Sigmoid colon (tissue), 6 donors: ENCODE measurements at regions not wholly inside any gene's neighbourhood (a gene's known extent, or its start where the extent isn't known, plus 50 kb on each side); places are given as distances from the start of the nearest gene placed in this dataset.
"Not testable (repeated sequence)": the region's sequence is repeated elsewhere in the genome, so short reads cannot be mapped to it uniquely, and the experiment has no call there.

Experiments used
- DNase-seq: peaks from one replicate; pipeline ENCODE4 v3.0.0-alpha.2; 2019
- H3K27ac ChIP-seq, 4 donors: fragments of 200-600 bp; sonication (generic); one replicate each; pipeline ENCODE4 v1.5.1; 2016 to 2019; ENCODE audit warnings: mild to moderate bottlenecking in 1 of 4
- H3K27me3 ChIP-seq, 3 donors: fragments of 200-600 bp; sonication (generic); one replicate each; pipeline ENCODE4 v1.5.1; 2019; ENCODE audit warnings: mild to moderate bottlenecking in 1 of 3
- H3K36me3 ChIP-seq, 4 donors: fragments of 200-600 bp; sonication (generic); one replicate each; pipeline ENCODE4 v1.5.1; 2016 to 2019
- H3K4me1 ChIP-seq, 4 donors: fragments of 200-600 bp; sonication (generic); one replicate each; pipeline ENCODE4 v1.5.1; 2017 to 2019
- H3K4me3 ChIP-seq, 4 donors: fragments of 200-600 bp; sonication (generic); one replicate each; pipeline ENCODE4 v1.5.1; 2017 to 2019; ENCODE audit warnings: mild to moderate bottlenecking in 2 of 4, moderate library complexity in 1 of 4
- H3K9me3 ChIP-seq, 4 donors: fragments of 200-600 bp in 3 of 4; sonication (generic) in 3 of 4; one replicate each; pipeline versions ENCODE4 v1.5.1 to v1.6.1; 2013 to 2019
- CTCF ChIP-seq, 4 experiments: fragments of 450-650 bp in 3 of 4; fragments of 200-600 bp in 1 of 4; IDR thresholded peaks; one replicate each; pipeline ENCODE4 v1.5.1; 2016 to 2019; ENCODE audit warnings: antibody characterized with exemption in 4 of 4, mild to moderate bottlenecking in 3 of 4, moderate library complexity in 2 of 4
- EP300 ChIP-seq, 4 donors: sonication (generic); formaldehyde crosslinking; IDR thresholded peaks; one replicate each; pipeline ENCODE4 v1.6.1; 2017; ENCODE audit warnings: antibody characterized with exemption in 4 of 4
- POLR2A ChIP-seq, 2 donors: fragments of 450-650 bp; IDR thresholded peaks; one replicate each; pipeline ENCODE4 v1.6.1; 2016; ENCODE audit warnings: antibody characterized with exemption in 2 of 2, mild to moderate bottlenecking in 2 of 2, moderate library complexity in 2 of 2
- POLR2AphosphoS5 ChIP-seq, 4 donors: sonication (generic); formaldehyde crosslinking; IDR thresholded peaks; one replicate each; pipeline ENCODE4 v1.6.1; 2017; ENCODE audit warnings: antibody characterized with exemption in 4 of 4
- WGBS, 2 donors: extraction: QIAGEN DNeasy Blood & Tissue Kit; methylation state at CpG; one replicate each; pipeline ENCODE4 v1.1.7; 2013; 5-methylcytosine and 5-hydroxymethylcytosine counted together
- intact Hi-C: fragments of 100-400 bp; cut with DNase I; formaldehyde crosslinking; loops from one replicate; pipeline ENCODE4 v1.15.1; 2023
- donor health status: healthy with polysubstance abuse.
- donor health status: healthy.

GRCh38 chr12:47340411-47341015 lies 260.8 kb upstream of the AMIGO2 start:
- no peak overlapping the region for H3K27ac ChIP-seq
- no peak overlapping the region for H3K4me3 ChIP-seq
- H3K4me1 ChIP-seq: no peaks in the 10 kb centered on the region
- TF ChIP-seq EP300 (IDR thresholded peaks at IDR 0.05): no peak
- TF ChIP-seq POLR2A (IDR thresholded peaks at IDR 0.05): no peak
- TF ChIP-seq CTCF (IDR thresholded peaks at IDR 0.05): no peak
- TF ChIP-seq POLR2AphosphoS5 (IDR thresholded peaks at IDR 0.05): no peak
- no peak for DNase-seq
- intact Hi-C loops: no loop called here
- H3K27me3 ChIP-seq: no peaks in the 10 kb centered on the region
- WGBS, 2 donors: 89 to 91% methylated on average over 7 of the region's 7 CpGs
- no peaks in the 10 kb centered on the region for H3K9me3 ChIP-seq
- H3K36me3 ChIP-seq: no peaks in the 10 kb centered on the region

GRCh38 chr12:47337581-47337980 lies 257.8 kb upstream of the AMIGO2 start:
- no peak overlapping the region for H3K27ac ChIP-seq
- DNase-seq: no peak
- no peaks in the 10 kb centered on the region for H3K27me3 ChIP-seq
- TF ChIP-seq CTCF (IDR thresholded peaks at IDR 0.05) (no peak), POLR2A (IDR thresholded peaks at IDR 0.05) (no peak), POLR2AphosphoS5 (IDR thresholded peaks at IDR 0.05) (no peak), EP300 (IDR thresholded peaks at IDR 0.05) (no peak)
- H3K4me1 ChIP-seq: peaks cover 0 to 7% (median 2%) of the 10 kb centered on the region in 4 donors
- no peaks in the 10 kb centered on the region for H3K9me3 ChIP-seq
- intact Hi-C loops: no loop called here
- no peak overlapping the region for H3K4me3 ChIP-seq
- H3K36me3 ChIP-seq: no peaks in the 10 kb centered on the region

- H3K27ac ChIP-seq, H3K27me3 ChIP-seq, DNase-seq, H3K4me3 ChIP-seq, intact Hi-C loops, H3K4me1 ChIP-seq, H3K9me3 ChIP-seq, H3K36me3 ChIP-seq: not testable (repeated sequence)
- WGBS, 2 donors: 95 to 97% methylated on average over 22 of the region's 22 CpGs
Observed at GRCh38 chr12:47333271-47333858, 253.6 kb upstream of the AMIGO2 start.

GRCh38 chr12:47328831-47329545 lies 249.2 kb upstream of the AMIGO2 start:
- no peak overlapping the region for H3K27ac ChIP-seq
- no peak for DNase-seq
- no peaks in the 10 kb centered on the region for H3K36me3 ChIP-seq
- H3K27me3 ChIP-seq: no peaks in the 10 kb centered on the region
- WGBS, 2 donors: 89 to 93% methylated on average over 1 of the region's 1 CpG
- TF ChIP-seq POLR2A (IDR thresholded peaks at IDR 0.05): no peak
- no peak for TF ChIP-seq EP300 (IDR thresholded peaks at IDR 0.05)
- TF ChIP-seq POLR2AphosphoS5 (IDR thresholded peaks at IDR 0.05): no peak
- no peak for TF ChIP-seq CTCF (IDR thresholded peaks at IDR 0.05)
- H3K4me3 ChIP-seq: no peak overlapping the region
- intact Hi-C loops: no loop called here
- no peaks in the 10 kb centered on the region for H3K4me1 ChIP-seq
- H3K9me3 ChIP-seq: no peaks in the 10 kb centered on the region

GRCh38 chr12:47326190-47326589 lies 246.4 kb upstream of the AMIGO2 start:
- no peak overlapping the region for H3K4me3 ChIP-seq
- no peaks in the 10 kb centered on the region for H3K4me1 ChIP-seq
- TF ChIP-seq CTCF (IDR thresholded peaks at IDR 0.05): no peak
- no peak for TF ChIP-seq EP300 (IDR thresholded peaks at IDR 0.05)
- no peak for TF ChIP-seq POLR2A (IDR thresholded peaks at IDR 0.05)
- no peak for TF ChIP-seq POLR2AphosphoS5 (IDR thresholded peaks at IDR 0.05)
- no peak for DNase-seq
- H3K27me3 ChIP-seq: no peaks in the 10 kb centered on the region
- no peaks in the 10 kb centered on the region for H3K9me3 ChIP-seq
- intact Hi-C loops: no loop called here
- no peaks in the 10 kb centered on the region for H3K36me3 ChIP-seq
- no peak overlapping the region for H3K27ac ChIP-seq
- WGBS, 2 donors: 90 to 93% methylated on average over 5 of the region's 5 CpGs
